ENCODE measurements at regions not wholly inside any gene's neighbourhood (a gene's known extent, or its start where the extent isn't known, plus 50 kb on each side); places are given as distances from the start of the nearest gene placed in this dataset.

DNA sequence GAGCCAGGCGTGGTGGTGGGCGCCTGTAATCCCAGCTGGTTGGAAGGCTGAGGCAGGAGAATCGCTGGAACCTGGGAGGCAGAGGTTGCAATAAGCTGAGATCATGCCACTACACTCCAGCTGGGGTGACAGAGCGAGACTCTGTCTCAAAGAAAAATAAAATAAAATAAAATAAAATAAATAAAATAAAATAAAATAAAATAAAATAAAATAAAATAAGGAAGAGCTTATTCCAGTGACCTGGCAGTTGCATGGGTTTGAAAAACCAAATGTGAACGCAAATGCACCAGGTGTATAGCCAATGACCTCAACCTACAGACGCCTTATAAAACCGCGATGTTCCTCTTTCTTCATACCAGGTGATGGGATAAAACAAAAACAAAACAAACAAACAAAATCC, 995.7 kb downstream of the TYW1 start:
- peaks cover 45% of the 10 kb centered on the region for H3K27me3 ChIP-seq (ENCODE audit: low read depth)
- TF ChIP-seq, protein P1, sequence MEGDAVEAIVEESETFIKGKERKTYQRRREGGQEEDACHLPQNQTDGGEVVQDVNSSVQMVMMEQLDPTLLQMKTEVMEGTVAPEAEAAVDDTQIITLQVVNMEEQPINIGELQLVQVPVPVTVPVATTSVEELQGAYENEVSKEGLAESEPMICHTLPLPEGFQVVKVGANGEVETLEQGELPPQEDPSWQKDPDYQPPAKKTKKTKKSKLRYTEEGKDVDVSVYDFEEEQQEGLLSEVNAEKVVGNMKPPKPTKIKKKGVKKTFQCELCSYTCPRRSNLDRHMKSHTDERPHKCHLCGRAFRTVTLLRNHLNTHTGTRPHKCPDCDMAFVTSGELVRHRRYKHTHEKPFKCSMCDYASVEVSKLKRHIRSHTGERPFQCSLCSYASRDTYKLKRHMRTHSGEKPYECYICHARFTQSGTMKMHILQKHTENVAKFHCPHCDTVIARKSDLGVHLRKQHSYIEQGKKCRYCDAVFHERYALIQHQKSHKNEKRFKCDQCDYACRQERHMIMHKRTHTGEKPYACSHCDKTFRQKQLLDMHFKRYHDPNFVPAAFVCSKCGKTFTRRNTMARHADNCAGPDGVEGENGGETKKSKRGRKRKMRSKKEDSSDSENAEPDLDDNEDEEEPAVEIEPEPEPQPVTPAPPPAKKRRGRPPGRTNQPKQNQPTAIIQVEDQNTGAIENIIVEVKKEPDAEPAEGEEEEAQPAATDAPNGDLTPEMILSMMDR (IDR thresholded peaks at IDR 0.05; ENCODE audit: borderline replicate concordance) = no peak
- intact Hi-C loops (cut with micrococcal nuclease) = no loop called here

DNA sequence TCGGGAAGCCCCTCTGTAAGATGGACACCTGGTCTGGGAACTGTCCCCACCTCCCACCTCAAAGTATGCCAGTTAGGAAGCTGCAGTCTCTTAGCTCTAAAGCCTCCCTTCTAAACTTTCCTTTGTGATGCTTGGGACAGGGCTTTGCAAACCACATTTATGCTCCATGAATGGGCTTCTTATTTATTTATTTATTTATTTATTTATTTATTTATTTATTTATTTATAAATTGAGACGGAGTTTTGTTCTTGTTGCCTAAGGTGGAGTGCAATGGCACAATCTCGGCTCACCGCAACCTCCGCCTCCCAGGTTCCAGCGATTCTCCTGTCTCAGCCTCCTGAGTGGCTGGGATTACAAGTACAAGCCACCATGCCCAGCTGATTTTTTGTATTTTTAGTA, 1009.4 kb downstream of the TYW1 start:
- Histone ChIP-seq H3K27me3 (ENCODE audit: low read depth) (peaks cover 67% of the 10 kb centered on the region), H3K36me3 (no peaks in the 10 kb centered on the region), H3K9me3 (replicated peaks) (no peaks in the 10 kb centered on the region), H3K4me1 (no peaks in the 10 kb centered on the region), H3K4me3 (no peak overlapping the region), H3K27ac (replicated peaks) (no peak overlapping the region)
- DNase-seq = no peak
- intact Hi-C loops (cut with micrococcal nuclease) = no loop called here
- TF ChIP-seq, protein P1 (IDR thresholded peaks at IDR 0.05; ENCODE audit: borderline replicate concordance) = no peak

More for the DNA sequence above, 995.7 kb downstream of the TYW1 start:
- Histone ChIP-seq H3K4me1 (no peaks in the 10 kb centered on the region), H3K27ac (replicated peaks) (no peak overlapping the region), H3K36me3 (no peaks in the 10 kb centered on the region), H3K4me3 (no peak overlapping the region), H3K9me3 (replicated peaks) (no peaks in the 10 kb centered on the region)
- DNase-seq = no peak

DNA sequence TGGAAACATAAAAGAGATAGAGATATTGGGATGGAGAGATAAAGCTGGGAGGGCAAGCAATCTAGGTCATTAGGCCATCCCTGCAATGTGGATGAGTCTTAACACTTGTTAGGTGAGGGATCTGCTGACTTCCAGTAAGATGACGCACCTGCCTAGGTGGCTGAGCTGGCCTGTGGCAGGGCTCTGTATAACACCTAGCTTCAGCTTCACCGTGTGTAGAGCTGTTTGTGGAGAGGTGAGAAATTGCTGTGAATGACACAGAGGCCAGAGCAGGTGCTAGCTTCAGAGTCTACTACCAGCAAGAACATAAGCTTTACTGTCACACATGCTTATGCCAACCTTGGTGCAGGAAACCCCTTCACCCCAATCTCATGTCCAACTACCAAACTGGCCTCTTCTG, 1010.0 kb downstream of the TYW1 start:
- TF ChIP-seq, protein P1 (IDR thresholded peaks at IDR 0.05; ENCODE audit: borderline replicate concordance) = no peak
- no peak for DNase-seq
- intact Hi-C loops (cut with micrococcal nuclease) = no loop called here
- H3K9me3 ChIP-seq (replicated peaks) = no peaks in the 10 kb centered on the region
- H3K27me3 ChIP-seq (ENCODE audit: low read depth) = peaks cover 73% of the 10 kb centered on the region
- H3K4me3 ChIP-seq = no peak overlapping the region
- H3K36me3 ChIP-seq = no peaks in the 10 kb centered on the region
- no peaks in the 10 kb centered on the region for H3K4me1 ChIP-seq
- H3K27ac ChIP-seq (replicated peaks) = no peak overlapping the region

DNA sequence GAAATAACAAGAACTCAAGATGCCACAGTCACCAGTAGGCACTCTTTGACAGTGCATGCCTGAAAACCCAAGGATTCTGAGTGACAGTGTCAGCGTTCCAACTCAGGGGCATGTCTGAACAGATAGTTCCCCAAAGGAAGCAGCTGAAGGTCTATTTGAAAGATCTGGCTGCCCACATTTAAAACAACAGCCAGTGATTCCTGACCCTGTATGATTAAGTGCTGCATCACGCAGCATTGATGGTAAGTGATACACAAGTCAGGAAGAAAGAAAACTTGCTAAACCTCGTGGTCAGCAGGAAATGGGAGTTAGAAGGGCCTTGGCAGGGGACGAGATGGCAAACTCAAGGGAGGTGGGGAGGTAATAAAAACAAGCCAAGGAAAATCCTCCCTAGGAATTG, 1013.1 kb downstream of the TYW1 start:
- no peak for DNase-seq
- H3K4me1 ChIP-seq = no peaks in the 10 kb centered on the region
- no peaks in the 10 kb centered on the region for H3K9me3 ChIP-seq (replicated peaks)
- TF ChIP-seq, protein P1 (IDR thresholded peaks at IDR 0.05; ENCODE audit: borderline replicate concordance) = no peak
- peaks cover 89% of the 10 kb centered on the region for H3K27me3 ChIP-seq (ENCODE audit: low read depth)
- H3K4me3 ChIP-seq = no peak overlapping the region
- H3K27ac ChIP-seq (replicated peaks) = no peak overlapping the region
- no peaks in the 10 kb centered on the region for H3K36me3 ChIP-seq
- intact Hi-C loops (cut with micrococcal nuclease) = no loop called here

DNA sequence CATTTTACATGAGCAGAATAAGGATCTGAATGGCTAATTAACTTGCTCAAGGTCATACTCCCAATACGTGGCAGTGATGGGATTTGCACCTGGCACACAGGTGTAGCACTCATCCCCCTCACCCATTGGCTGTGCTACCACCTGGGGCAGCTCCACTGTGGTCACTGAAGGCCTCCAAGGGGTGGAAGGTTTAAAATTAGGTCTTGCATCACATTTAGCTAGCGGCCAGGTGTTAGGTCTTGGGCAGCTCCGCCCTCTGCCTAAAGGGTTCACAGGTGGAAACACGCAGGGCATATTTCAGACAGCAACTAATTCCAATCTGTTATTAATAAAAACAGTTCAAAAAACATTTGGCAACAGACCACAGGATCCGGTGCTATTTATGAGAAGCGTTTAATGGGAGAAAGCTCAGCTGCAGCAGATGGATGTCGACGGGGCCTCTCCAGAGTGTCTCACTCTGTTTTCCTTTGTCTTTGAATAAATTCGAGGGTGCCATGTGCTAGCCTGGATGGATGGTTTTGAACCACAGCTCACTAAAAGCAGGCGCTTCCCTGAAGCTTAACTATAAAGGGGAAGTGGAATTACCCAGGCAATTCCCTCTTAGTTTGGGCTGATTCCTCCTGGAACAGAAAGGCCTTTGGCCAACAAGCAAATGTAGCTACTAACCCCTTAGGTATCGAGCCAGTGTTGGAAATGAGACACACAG, 1017.6 kb downstream of the TYW1 start:
- DNase-seq = no peak
- Histone ChIP-seq H3K4me1 (no peaks in the 10 kb centered on the region), H3K36me3 (no peaks in the 10 kb centered on the region), H3K27ac (replicated peaks) (no peak overlapping the region), H3K27me3 (ENCODE audit: low read depth) (peaks cover 55% of the 10 kb centered on the region), H3K4me3 (no peak overlapping the region), H3K9me3 (replicated peaks) (no peaks in the 10 kb centered on the region)
- intact Hi-C loops (cut with micrococcal nuclease) = no loop called here
- TF ChIP-seq, protein P1 (IDR thresholded peaks at IDR 0.05; ENCODE audit: borderline replicate concordance) = no peak
